ENCODE measurements at regions not wholly inside any gene's neighbourhood (a gene's known extent, or its start where the extent isn't known, plus 50 kb on each side); places are given as distances from the start of the nearest gene placed in this dataset.

- no peak for TF ChIP-seq CTCF (IDR thresholded peaks at IDR 0.05)
- no peak for TF ChIP-seq POLR2AphosphoS5 (IDR thresholded peaks at IDR 0.05; ENCODE audit: insufficient read depth in 1 of 2, low read depth in 1 of 2)
- no peak for TF ChIP-seq POLR2A (IDR thresholded peaks at IDR 0.05)
These were observed 776.0 kb downstream of the DACH1 start for GRCh38 chr13:71090990-71091389.
